ENCODE measurements at regions not wholly inside any gene's neighbourhood (a gene's known extent, or its start where the extent isn't known, plus 50 kb on each side); places are given as distances from the start of the nearest gene placed in this dataset.

DNA sequence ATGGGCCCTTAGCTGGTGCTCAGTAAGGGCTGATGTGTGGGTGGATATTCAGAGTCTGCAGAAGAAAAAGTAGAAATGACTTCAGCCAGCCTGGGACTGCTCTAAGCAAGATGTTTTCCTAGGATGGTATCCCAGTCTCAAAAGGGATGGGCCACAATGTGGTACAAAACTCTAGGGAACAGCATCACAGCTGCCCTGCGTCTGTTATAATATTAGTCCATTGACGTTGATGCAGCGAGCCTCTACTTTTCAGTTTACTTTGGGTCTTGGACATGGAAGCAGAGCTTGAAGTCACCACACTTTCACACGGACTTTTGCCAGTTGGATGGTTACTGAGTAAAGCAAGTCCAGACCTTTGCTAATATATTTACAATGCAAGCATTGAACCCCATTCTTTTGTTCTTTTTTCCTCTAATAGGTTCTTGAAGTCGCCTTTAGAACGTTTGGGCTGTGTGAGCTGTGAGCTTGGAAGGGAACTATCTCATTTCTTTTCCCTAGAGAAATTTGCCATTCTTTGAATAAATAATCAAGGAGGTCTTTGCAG, 105.7 kb downstream of the RDH14 start:
- peak overlapping the region; percentile 25 for H3K27ac ChIP-seq
- TF ChIP-seq POLR2A (IDR thresholded peaks at IDR 0.05) (no peak), POLR2AphosphoS5 (IDR thresholded peaks at IDR 0.05) (no peak), CTCF (IDR thresholded peaks at IDR 0.05) (no peak), EP300 (IDR thresholded peaks at IDR 0.05) (no peak)

DNA sequence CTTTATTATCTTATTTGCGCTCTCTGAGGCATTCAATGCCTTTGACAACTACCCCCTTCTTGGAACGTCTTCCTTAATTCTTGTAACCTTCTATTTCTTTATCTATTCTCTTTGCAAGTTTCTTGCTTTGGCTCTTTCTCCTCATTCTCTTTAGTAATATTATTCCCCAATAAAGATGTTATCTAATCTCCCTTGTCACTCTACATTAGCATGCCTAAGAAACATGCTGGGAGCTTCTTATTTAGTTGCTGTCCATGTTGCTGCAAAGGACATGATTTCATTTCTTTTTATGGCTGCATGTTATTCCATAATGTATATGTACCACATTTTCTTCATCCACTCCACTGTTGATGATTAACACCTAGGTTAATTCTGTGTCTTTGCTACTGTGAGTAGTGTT, 113.7 kb downstream of the RDH14 start:
- Histone ChIP-seq H3K36me3 (no peaks in the 10 kb centered on the region), H3K4me3 (no peak overlapping the region), H3K4me1 (no peaks in the 10 kb centered on the region), H3K27ac (peak overlapping the region; percentile 25), H3K27me3 (no peaks in the 10 kb centered on the region), H3K9me3 (no peaks in the 10 kb centered on the region)
- 60% methylated on average over 2 of the region's 2 CpGs for WGBS
- DNase-seq (ENCODE audit: low spot score in 2 of 2): no peak
- TF ChIP-seq CTCF (IDR thresholded peaks at IDR 0.05) (no peak), EP300 (IDR thresholded peaks at IDR 0.05) (no peak), POLR2A (IDR thresholded peaks at IDR 0.05) (no peak), POLR2AphosphoS5 (IDR thresholded peaks at IDR 0.05) (no peak)

More for the DNA sequence above, 105.7 kb downstream of the RDH14 start:
- Histone ChIP-seq H3K4me3 (no peak overlapping the region), H3K4me1 (no peaks in the 10 kb centered on the region), H3K27me3 (no peaks in the 10 kb centered on the region), H3K9me3 (no peaks in the 10 kb centered on the region), H3K36me3 (no peaks in the 10 kb centered on the region)
- no peak for DNase-seq (ENCODE audit: low spot score in 2 of 2)
- WGBS: 59% methylated on average over 6 of the region's 6 CpGs

GRCh38 chr2:18445433-18446320, 114.8 kb downstream of the RDH14 start:
- no peaks in the 10 kb centered on the region for H3K36me3 ChIP-seq
- no peaks in the 10 kb centered on the region for H3K27me3 ChIP-seq
- H3K27ac ChIP-seq: peak overlapping the region; percentile 64
- H3K4me1 ChIP-seq: no peaks in the 10 kb centered on the region
- WGBS: 32% methylated on average over 7 of the region's 7 CpGs
- TF ChIP-seq EP300 (IDR thresholded peaks at IDR 0.05) (no peak), POLR2AphosphoS5 (IDR thresholded peaks at IDR 0.05) (peak in 2 of 3 donors; percentile 57 to 80), CTCF (IDR thresholded peaks at IDR 0.05) (peak in 1 of 2 donors; percentile 6)
- H3K4me3 ChIP-seq: no peak overlapping the region
- H3K9me3 ChIP-seq: no peaks in the 10 kb centered on the region
- DNase-seq (ENCODE audit: low spot score in 2 of 2): peak in 1 of 2 donors; percentile 84

GRCh38 chr2:18444806-18445205, 115.6 kb downstream of the RDH14 start:
- DNase-seq (ENCODE audit: low spot score in 2 of 2): no peak
- TF ChIP-seq CTCF (IDR thresholded peaks at IDR 0.05): no peak
- no peak for TF ChIP-seq EP300 (IDR thresholded peaks at IDR 0.05)
- TF ChIP-seq POLR2AphosphoS5 (IDR thresholded peaks at IDR 0.05): no peak
- TF ChIP-seq POLR2A (IDR thresholded peaks at IDR 0.05): no peak
- H3K4me3 ChIP-seq: no peak overlapping the region
- H3K36me3 ChIP-seq: no peaks in the 10 kb centered on the region
- peak overlapping the region; percentile 64 for H3K27ac ChIP-seq
- 71% methylated on average over 2 of the region's 2 CpGs for WGBS
- no peaks in the 10 kb centered on the region for H3K9me3 ChIP-seq
- no peaks in the 10 kb centered on the region for H3K4me1 ChIP-seq
- no peaks in the 10 kb centered on the region for H3K27me3 ChIP-seq

DNA sequence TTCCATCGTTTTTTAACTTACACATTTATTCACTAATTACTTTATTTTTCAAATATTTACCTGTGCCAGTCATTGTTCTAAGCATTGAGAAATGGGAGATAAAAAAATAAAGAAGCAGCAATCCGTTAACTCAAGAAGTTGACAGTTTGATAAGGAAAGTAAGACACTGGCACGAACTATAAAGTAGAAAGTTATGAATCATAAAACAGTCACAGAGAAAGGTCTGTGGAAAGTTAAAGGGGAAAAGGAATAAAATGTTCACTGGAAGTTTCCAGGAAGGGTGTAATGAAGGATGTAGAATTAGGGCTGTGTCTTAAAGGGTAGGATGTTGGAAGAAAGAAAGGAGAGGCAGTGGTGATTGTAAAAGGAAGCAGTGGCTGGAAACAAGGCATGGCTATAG, 118.9 kb downstream of the RDH14 start:
- Histone ChIP-seq H3K4me3 (no peak overlapping the region), H3K36me3 (no peaks in the 10 kb centered on the region), H3K27me3 (no peaks in the 10 kb centered on the region), H3K27ac (no peak overlapping the region), H3K4me1 (peaks cover 6% of the 10 kb centered on the region), H3K9me3 (no peaks in the 10 kb centered on the region)
- WGBS: 71% methylated on average over 3 of the region's 3 CpGs
- no peak for DNase-seq (ENCODE audit: low spot score in 2 of 2)
- TF ChIP-seq EP300 (IDR thresholded peaks at IDR 0.05) (no peak), POLR2AphosphoS5 (IDR thresholded peaks at IDR 0.05) (no peak), CTCF (IDR thresholded peaks at IDR 0.05) (no peak), POLR2A (IDR thresholded peaks at IDR 0.05) (no peak)

Data from suprapubic skin (tissue), 4 donors.